NT2/D1 (cell line): ENCODE measurements at regions not wholly inside any gene's neighbourhood (a gene's known extent, or its start where the extent isn't known, plus 50 kb on each side); places are given as distances from the start of the nearest gene placed in this dataset.

Source experiments
- YY1 ChIP-seq: IDR thresholded peaks from 2 replicates; pipeline ENCODE4 v1.6.1; 2011; ENCODE audit not compliant: insufficient read length, insufficient read depth
- ZNF274 ChIP-seq: IDR thresholded peaks from 2 replicates; pipeline ENCODE4 v1.6.1; 2011; ENCODE audit warnings: mild to moderate bottlenecking, low read depth, low read length

DNA sequence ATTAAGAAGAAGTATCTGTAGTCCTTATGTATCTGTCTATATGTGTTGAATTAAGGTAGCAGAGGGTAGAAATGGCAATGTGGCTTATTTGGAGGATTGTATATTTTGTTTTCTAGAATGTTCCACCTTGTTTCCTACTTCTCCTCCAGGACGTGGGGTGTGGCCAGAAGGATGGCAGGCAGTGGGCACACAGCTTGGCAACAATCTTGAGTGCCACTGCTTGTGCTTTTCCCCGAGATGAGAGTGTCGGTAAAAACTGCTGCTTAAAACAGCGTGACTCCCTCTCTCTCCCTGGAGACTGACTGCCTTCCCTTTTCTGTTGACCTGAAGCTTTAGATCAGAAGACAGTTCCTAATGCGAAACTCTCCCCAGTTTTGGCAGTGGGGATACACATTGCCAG lies 61.2 kb downstream of the FAT3 start:
- TF ChIP-seq YY1 (no peak), ZNF274 (no peak)
